Uterus (tissue), 2 donors: ENCODE measurements at regions not wholly inside any gene's neighbourhood (a gene's known extent, or its start where the extent isn't known, plus 50 kb on each side); places are given as distances from the start of the nearest gene placed in this dataset.
"Not testable (repeated sequence)": the region's sequence is repeated elsewhere in the genome, so short reads cannot be mapped to it uniquely, and the experiment has no call there.

Experiments used
- CTCF ChIP-seq, 4 experiments: fragments of 200-600 bp in 2 of 4; fragments of 450-650 bp in 2 of 4; sonication (generic) in 2 of 4; IDR thresholded peaks; one replicate each; pipeline ENCODE4 v1.5.1; 2016 to 2019; ENCODE audit warnings: antibody characterized with exemption in 4 of 4, mild to moderate bottlenecking in 2 of 4, moderate library complexity in 1 of 4
- POLR2A ChIP-seq, 2 donors: fragments of 450-650 bp; IDR thresholded peaks; one replicate each; pipeline ENCODE4 v1.6.1; 2016; ENCODE audit warnings: antibody characterized with exemption in 2 of 2, mild to moderate bottlenecking in 1 of 2, moderate library complexity in 1 of 2

DNA sequence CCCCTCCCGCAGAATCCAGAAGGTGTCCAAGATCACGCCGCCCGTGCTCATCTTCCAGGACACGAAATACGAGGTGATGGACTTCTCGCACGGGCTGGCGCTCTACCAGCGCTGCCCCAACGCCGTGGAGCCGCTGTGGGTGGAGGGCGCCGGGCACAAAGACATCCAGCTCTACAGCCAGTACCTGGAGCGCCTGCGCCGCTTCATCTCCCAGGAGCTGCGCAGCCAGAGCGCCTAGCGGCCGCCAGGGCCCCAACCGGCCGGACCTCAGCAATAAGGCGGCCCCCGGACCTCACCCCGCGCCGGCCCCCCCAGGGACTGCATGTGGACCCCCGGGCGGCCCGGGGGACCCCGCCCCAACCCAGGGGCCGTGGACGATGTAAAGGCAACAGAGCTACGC is 50.5 kb upstream of the TP53TG3D start:
- not testable (repeated sequence) for TF ChIP-seq CTCF, POLR2A (IDR thresholded peaks at IDR 0.05)
